GM18951 (cell line): ENCODE measurements at regions not wholly inside any gene's neighbourhood (a gene's known extent, or its start where the extent isn't known, plus 50 kb on each side); places are given as distances from the start of the nearest gene placed in this dataset.

Source experiments
- POLR2A ChIP-seq: IDR thresholded peaks from 4 replicates; pipeline ENCODE4 v1.6.1; 2011; ENCODE audit warnings: mild to moderate bottlenecking; ENCODE audit not compliant: insufficient read length, insufficient read depth; ENCODE audit errors: extremely low read depth
- in situ Hi-C: fragments of 300-500 bp; cut with MboI; formaldehyde crosslinking; loops from one replicate; pipeline ENCODE4 v1.12.0; 2022; ENCODE audit warnings: low sequenced_read_pairs, mixed read lengths, inconsistent platforms; ENCODE audit not compliant: unreplicated experiment

- no peak for TF ChIP-seq POLR2A
- in situ Hi-C loops: no loop called here
Observed at GRCh38 chr3:71905426-71905825, 120.5 kb upstream of the PROK2 start.

- in situ Hi-C loops: no loop called here
Observed at GRCh38 chr3:71903936-71904335, 119.0 kb upstream of the PROK2 start.

GRCh38 chr3:71903112-71903495, 118.2 kb upstream of the PROK2 start:
- TF ChIP-seq POLR2A: no peak
- in situ Hi-C loops: no loop called here

More at GRCh38 chr3:71903936-71904335, 119.0 kb upstream of the PROK2 start:
- no peak for TF ChIP-seq POLR2A

GRCh38 chr3:71902258-71903111, 117.5 kb upstream of the PROK2 start:
- TF ChIP-seq POLR2A: no peak
- in situ Hi-C loops: no loop called here

GRCh38 chr3:71901645-71902044, 116.7 kb upstream of the PROK2 start:
- TF ChIP-seq POLR2A: no peak
- in situ Hi-C loops: no loop called here

GRCh38 chr3:71900057-71900456, 115.1 kb upstream of the PROK2 start:
- in situ Hi-C loops: no loop called here
- TF ChIP-seq POLR2A: no peak

- in situ Hi-C loops: no loop called here
- TF ChIP-seq POLR2A: no peak
Observed at GRCh38 chr3:71896751-71897150, 111.8 kb upstream of the PROK2 start.

- no peak for TF ChIP-seq POLR2A
- in situ Hi-C loops: no loop called here
Observed at GRCh38 chr3:71893702-71894479, 108.9 kb upstream of the PROK2 start.

- in situ Hi-C loops: no loop called here
- TF ChIP-seq POLR2A: no peak
Observed at GRCh38 chr3:71893122-71893521, 108.2 kb upstream of the PROK2 start.

GRCh38 chr3:71891483-71891882, 106.5 kb upstream of the PROK2 start:
- no peak for TF ChIP-seq POLR2A
- in situ Hi-C loops: no loop called here

GRCh38 chr3:71890356-71890931, 105.5 kb upstream of the PROK2 start:
- TF ChIP-seq POLR2A: no peak
- in situ Hi-C loops: no loop called here

- TF ChIP-seq POLR2A: no peak
- in situ Hi-C loops: no loop called here
Observed at GRCh38 chr3:71887256-71887655, 102.3 kb upstream of the PROK2 start.

GRCh38 chr3:71885006-71885405, 100.1 kb upstream of the PROK2 start:
- TF ChIP-seq POLR2A: no peak
- in situ Hi-C loops: no loop called here
